ENCODE measurements at regions not wholly inside any gene's neighbourhood (a gene's known extent, or its start where the extent isn't known, plus 50 kb on each side); places are given as distances from the start of the nearest gene placed in this dataset.

DNA sequence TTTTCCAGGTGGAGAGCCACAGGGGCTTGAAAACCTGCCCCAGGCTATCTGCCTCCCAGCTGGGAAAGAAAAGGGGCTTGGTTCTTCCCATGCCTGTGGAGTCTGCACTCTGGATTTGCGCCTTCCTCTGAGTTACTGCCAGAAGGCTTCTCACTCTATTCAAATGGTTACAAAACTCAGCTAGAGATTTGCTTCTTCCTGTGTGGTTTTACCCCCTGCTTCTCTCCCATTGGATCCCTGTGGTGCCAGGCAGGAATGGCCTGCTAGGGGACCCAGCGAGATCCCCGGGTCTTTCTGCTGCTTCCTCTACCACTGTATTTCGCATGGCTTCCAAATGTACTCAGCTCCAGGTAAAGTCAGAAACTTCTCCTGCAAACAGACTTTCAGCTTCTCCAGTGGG, 192.0 kb upstream of the HS3ST5 start:
- TF ChIP-seq, protein P1, sequence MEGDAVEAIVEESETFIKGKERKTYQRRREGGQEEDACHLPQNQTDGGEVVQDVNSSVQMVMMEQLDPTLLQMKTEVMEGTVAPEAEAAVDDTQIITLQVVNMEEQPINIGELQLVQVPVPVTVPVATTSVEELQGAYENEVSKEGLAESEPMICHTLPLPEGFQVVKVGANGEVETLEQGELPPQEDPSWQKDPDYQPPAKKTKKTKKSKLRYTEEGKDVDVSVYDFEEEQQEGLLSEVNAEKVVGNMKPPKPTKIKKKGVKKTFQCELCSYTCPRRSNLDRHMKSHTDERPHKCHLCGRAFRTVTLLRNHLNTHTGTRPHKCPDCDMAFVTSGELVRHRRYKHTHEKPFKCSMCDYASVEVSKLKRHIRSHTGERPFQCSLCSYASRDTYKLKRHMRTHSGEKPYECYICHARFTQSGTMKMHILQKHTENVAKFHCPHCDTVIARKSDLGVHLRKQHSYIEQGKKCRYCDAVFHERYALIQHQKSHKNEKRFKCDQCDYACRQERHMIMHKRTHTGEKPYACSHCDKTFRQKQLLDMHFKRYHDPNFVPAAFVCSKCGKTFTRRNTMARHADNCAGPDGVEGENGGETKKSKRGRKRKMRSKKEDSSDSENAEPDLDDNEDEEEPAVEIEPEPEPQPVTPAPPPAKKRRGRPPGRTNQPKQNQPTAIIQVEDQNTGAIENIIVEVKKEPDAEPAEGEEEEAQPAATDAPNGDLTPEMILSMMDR (IDR thresholded peaks at IDR 0.05): no peak
- no peak for TF ChIP-seq EZH2 (IDR thresholded peaks at IDR 0.05)
- no peak for TF ChIP-seq EZH2phosphoT487 (IDR thresholded peaks at IDR 0.05)

Measured in neural progenitor cell (in vitro differentiated cells).